ENCODE measurements at regions not wholly inside any gene's neighbourhood (a gene's known extent, or its start where the extent isn't known, plus 50 kb on each side); places are given as distances from the start of the nearest gene placed in this dataset.

DNA sequence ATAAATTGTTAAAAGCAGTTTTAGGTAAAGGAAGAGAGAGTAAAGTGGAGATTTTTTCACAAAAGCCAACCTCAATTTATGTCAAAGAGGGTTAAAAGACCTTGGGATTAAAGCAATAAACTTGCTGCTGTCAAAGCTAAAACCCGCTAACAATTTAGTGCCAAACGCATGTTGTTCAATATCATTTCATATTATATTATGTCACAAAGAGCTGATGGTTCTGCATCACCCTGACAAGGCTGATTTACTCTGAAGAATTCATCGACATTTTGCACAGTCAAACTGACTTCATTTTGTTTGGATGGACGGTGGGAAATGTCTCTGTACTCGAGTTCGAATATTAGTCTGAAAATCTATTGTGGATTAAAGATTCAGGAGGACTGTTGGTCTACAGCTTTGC, 315.8 kb upstream of the TSHZ3 start (continued):
- TF ChIP-seq, protein P1, sequence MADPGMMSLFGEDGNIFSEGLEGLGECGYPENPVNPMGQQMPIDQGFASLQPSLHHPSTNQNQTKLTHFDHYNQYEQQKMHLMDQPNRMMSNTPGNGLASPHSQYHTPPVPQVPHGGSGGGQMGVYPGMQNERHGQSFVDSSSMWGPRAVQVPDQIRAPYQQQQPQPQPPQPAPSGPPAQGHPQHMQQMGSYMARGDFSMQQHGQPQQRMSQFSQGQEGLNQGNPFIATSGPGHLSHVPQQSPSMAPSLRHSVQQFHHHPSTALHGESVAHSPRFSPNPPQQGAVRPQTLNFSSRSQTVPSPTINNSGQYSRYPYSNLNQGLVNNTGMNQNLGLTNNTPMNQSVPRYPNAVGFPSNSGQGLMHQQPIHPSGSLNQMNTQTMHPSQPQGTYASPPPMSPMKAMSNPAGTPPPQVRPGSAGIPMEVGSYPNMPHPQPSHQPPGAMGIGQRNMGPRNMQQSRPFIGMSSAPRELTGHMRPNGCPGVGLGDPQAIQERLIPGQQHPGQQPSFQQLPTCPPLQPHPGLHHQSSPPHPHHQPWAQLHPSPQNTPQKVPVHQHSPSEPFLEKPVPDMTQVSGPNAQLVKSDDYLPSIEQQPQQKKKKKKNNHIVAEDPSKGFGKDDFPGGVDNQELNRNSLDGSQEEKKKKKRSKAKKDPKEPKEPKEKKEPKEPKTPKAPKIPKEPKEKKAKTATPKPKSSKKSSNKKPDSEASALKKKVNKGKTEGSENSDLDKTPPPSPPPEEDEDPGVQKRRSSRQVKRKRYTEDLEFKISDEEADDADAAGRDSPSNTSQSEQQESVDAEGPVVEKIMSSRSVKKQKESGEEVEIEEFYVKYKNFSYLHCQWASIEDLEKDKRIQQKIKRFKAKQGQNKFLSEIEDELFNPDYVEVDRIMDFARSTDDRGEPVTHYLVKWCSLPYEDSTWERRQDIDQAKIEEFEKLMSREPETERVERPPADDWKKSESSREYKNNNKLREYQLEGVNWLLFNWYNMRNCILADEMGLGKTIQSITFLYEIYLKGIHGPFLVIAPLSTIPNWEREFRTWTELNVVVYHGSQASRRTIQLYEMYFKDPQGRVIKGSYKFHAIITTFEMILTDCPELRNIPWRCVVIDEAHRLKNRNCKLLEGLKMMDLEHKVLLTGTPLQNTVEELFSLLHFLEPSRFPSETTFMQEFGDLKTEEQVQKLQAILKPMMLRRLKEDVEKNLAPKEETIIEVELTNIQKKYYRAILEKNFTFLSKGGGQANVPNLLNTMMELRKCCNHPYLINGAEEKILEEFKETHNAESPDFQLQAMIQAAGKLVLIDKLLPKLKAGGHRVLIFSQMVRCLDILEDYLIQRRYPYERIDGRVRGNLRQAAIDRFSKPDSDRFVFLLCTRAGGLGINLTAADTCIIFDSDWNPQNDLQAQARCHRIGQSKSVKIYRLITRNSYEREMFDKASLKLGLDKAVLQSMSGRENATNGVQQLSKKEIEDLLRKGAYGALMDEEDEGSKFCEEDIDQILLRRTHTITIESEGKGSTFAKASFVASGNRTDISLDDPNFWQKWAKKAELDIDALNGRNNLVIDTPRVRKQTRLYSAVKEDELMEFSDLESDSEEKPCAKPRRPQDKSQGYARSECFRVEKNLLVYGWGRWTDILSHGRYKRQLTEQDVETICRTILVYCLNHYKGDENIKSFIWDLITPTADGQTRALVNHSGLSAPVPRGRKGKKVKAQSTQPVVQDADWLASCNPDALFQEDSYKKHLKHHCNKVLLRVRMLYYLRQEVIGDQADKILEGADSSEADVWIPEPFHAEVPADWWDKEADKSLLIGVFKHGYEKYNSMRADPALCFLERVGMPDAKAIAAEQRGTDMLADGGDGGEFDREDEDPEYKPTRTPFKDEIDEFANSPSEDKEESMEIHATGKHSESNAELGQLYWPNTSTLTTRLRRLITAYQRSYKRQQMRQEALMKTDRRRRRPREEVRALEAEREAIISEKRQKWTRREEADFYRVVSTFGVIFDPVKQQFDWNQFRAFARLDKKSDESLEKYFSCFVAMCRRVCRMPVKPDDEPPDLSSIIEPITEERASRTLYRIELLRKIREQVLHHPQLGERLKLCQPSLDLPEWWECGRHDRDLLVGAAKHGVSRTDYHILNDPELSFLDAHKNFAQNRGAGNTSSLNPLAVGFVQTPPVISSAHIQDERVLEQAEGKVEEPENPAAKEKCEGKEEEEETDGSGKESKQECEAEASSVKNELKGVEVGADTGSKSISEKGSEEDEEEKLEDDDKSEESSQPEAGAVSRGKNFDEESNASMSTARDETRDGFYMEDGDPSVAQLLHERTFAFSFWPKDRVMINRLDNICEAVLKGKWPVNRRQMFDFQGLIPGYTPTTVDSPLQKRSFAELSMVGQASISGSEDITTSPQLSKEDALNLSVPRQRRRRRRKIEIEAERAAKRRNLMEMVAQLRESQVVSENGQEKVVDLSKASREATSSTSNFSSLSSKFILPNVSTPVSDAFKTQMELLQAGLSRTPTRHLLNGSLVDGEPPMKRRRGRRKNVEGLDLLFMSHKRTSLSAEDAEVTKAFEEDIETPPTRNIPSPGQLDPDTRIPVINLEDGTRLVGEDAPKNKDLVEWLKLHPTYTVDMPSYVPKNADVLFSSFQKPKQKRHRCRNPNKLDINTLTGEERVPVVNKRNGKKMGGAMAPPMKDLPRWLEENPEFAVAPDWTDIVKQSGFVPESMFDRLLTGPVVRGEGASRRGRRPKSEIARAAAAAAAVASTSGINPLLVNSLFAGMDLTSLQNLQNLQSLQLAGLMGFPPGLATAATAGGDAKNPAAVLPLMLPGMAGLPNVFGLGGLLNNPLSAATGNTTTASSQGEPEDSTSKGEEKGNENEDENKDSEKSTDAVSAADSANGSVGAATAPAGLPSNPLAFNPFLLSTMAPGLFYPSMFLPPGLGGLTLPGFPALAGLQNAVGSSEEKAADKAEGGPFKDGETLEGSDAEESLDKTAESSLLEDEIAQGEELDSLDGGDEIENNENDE (IDR thresholded peaks at IDR 0.05; ENCODE audit: insufficient replicate concordance, low read length), result no peak
- TF ChIP-seq RBBP5 (IDR thresholded peaks at IDR 0.05; ENCODE audit: borderline replicate concordance, low read depth, low read length) (no peak), KDM1A (IDR thresholded peaks at IDR 0.05; ENCODE audit: borderline replicate concordance, low read length) (no peak), SAP30 (IDR thresholded peaks at IDR 0.05; ENCODE audit: insufficient read depth, insufficient replicate concordance, low read length) (no peak), EP300 (IDR thresholded peaks at IDR 0.05; ENCODE audit: borderline replicate concordance in 1 of 2, low read depth in 2 of 2, low read length in 2 of 2) (no peak), KDM4A (IDR thresholded peaks at IDR 0.05; ENCODE audit: low read depth, low read length, severe bottlenecking) (no peak), YY1 (IDR thresholded peaks at IDR 0.05; ENCODE audit: low read depth, low read length) (no peak), BCL11A (IDR thresholded peaks at IDR 0.05; ENCODE audit: low read depth in 2 of 2, low read length in 2 of 2) (no peak)
- TF ChIP-seq, protein P2, sequence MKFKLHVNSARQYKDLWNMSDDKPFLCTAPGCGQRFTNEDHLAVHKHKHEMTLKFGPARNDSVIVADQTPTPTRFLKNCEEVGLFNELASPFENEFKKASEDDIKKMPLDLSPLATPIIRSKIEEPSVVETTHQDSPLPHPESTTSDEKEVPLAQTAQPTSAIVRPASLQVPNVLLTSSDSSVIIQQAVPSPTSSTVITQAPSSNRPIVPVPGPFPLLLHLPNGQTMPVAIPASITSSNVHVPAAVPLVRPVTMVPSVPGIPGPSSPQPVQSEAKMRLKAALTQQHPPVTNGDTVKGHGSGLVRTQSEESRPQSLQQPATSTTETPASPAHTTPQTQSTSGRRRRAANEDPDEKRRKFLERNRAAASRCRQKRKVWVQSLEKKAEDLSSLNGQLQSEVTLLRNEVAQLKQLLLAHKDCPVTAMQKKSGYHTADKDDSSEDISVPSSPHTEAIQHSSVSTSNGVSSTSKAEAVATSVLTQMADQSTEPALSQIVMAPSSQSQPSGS (IDR thresholded peaks at IDR 0.05; ENCODE audit: low read length), result no peak
